OCI-LY1 (cell line): ENCODE measurements at regions not wholly inside any gene's neighbourhood (a gene's known extent, or its start where the extent isn't known, plus 50 kb on each side); places are given as distances from the start of the nearest gene placed in this dataset.
"Not testable (repeated sequence)": the region's sequence is repeated elsewhere in the genome, so short reads cannot be mapped to it uniquely, and the experiment has no call there.

ENCODE experiments used
- H2AFZ ChIP-seq: fragments of 200-600 bp; sonication (generic), shearing (Covaris generic); 2 replicates; pipeline ENCODE4 v1.6.0; 2014; ENCODE audit warnings: antibody characterized with exemption, mild to moderate bottlenecking, low read length
- H3F3A ChIP-seq: fragments of 200-600 bp; sonication (generic), shearing (Covaris generic); 2 replicates; pipeline ENCODE4 v1.6.0; 2014; ENCODE audit warnings: mild to moderate bottlenecking, antibody characterized with exemption, low read length, moderate library complexity; ENCODE audit not compliant: insufficient read depth
- H3K27ac ChIP-seq: fragments of 200-600 bp; sonication (generic); 2 replicates; pipeline ENCODE4 v1.5.1; 2014; ENCODE audit warnings: low read length, mixed run types, mild to moderate bottlenecking, low read depth; ENCODE audit not compliant: poor library complexity, severe bottlenecking
- H3K27me3 ChIP-seq: fragments of 200-600 bp; sonication (generic); 2 replicates; pipeline ENCODE4 v1.6.0; 2014; ENCODE audit warnings: antibody characterized with exemption, mild to moderate bottlenecking, low read length, moderate library complexity; ENCODE audit not compliant: insufficient read depth
- H3K36me3 ChIP-seq: fragments of 200-600 bp; sonication (generic); 2 replicates; pipeline ENCODE4 v1.6.1; 2014; ENCODE audit warnings: mild to moderate bottlenecking, antibody characterized with exemption, low read length, moderate library complexity, mixed read lengths; ENCODE audit not compliant: insufficient read depth
- H3K4me1 ChIP-seq: fragments of 200-600 bp; sonication (generic); 2 replicates; pipeline ENCODE4 v1.5.1; 2014; ENCODE audit warnings: mild to moderate bottlenecking, low read length, moderate library complexity; ENCODE audit not compliant: insufficient read depth, severe bottlenecking
- H3K4me2 ChIP-seq: fragments of 200-600 bp; sonication (generic), shearing (Covaris generic); 2 replicates; pipeline ENCODE4 v1.6.1; 2014; ENCODE audit warnings: low read length
- H3K4me3 ChIP-seq: fragments of 200-600 bp; sonication (generic); 2 replicates; pipeline ENCODE4 v1.5.1; 2014; ENCODE audit warnings: low read length, low read depth, mild to moderate bottlenecking, mixed read lengths; ENCODE audit not compliant: poor library complexity, severe bottlenecking
- H3K79me2 ChIP-seq: fragments of 200-600 bp; shearing (Covaris generic); 2 replicates; pipeline ENCODE4 v1.6.1; 2016; ENCODE audit warnings: mixed run types, low read length, mixed read lengths; ENCODE audit not compliant: insufficient read depth
- H3K9ac ChIP-seq: fragments of 200-600 bp; sonication (generic), shearing (Covaris generic); 2 replicates; pipeline ENCODE4 v1.6.1; 2014; ENCODE audit warnings: mild to moderate bottlenecking, low read length, mixed read lengths
- H3K9me2 ChIP-seq: fragments of 200-600 bp; sonication (generic), shearing (Covaris generic); 2 replicates; pipeline ENCODE4 v1.6.1; 2014; ENCODE audit warnings: low read depth, mild to moderate bottlenecking, low read length, mixed read lengths
- H3K9me3 ChIP-seq: fragments of 200-600 bp; shearing (Covaris generic); 2 replicates; pipeline ENCODE4 v1.6.1; 2014; ENCODE audit warnings: low read length, mixed read lengths
- H4K20me1 ChIP-seq: fragments of 200-600 bp; sonication (generic), shearing (Covaris generic); 2 replicates; pipeline ENCODE4 v1.6.0; 2016; ENCODE audit warnings: mild to moderate bottlenecking, low read length; ENCODE audit not compliant: insufficient read depth
- EZH2 ChIP-seq: fragments of 200-600 bp; sonication (generic), shearing (Covaris generic); IDR thresholded peaks from 2 replicates; pipeline ENCODE4 v1.8.0; 2017; ENCODE audit warnings: borderline replicate concordance, mixed run types, mild to moderate bottlenecking, antibody characterized with exemption, low read length, moderate library complexity, mixed read lengths
- TF ChIP-seq, protein P1 (sequence below): fragments of 200-600 bp; sonication (generic), shearing (Covaris generic); IDR thresholded peaks from 2 replicates; pipeline ENCODE4 v1.5.1; 2017; ENCODE audit warnings: mild to moderate bottlenecking, antibody characterized with exemption, low read length, moderate library complexity, mixed read lengths

DNA sequence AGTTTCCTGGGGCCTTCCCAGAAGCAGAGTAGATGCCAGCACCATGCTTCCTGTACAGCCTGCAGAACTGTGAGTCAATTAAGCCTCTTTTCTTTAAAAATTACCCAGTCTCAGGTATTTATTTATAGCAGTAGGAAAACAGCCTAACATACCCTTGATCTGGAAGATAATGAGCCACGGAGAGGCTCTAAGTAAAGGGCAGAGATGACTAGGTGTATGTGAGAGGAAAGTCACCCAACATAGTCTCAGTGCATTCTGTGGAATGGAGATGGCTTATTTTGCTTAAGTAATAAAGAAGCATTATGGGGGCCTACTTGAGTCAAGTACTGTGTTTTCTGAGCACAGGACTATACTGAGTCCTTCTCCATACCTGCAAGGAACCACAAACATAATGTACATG, 199.5 kb downstream of the CPEB2 start:
- Histone ChIP-seq H2AFZ (no peak overlapping the region), H3K4me2 (no peak overlapping the region), H3K9me2 (no peaks in the 10 kb centered on the region), H3K9me3 (no peaks in the 10 kb centered on the region), H3K4me1 (no peaks in the 10 kb centered on the region), H4K20me1 (no peaks in the 10 kb centered on the region), H3K27me3 (no peaks in the 10 kb centered on the region), H3K4me3 (no peak overlapping the region), H3K27ac (no peak overlapping the region), H3K9ac (no peak overlapping the region), H3K36me3 (no peaks in the 10 kb centered on the region), H3K79me2 (no peaks in the 10 kb centered on the region), H3F3A (no peaks in the 10 kb centered on the region)
- TF ChIP-seq EZH2 = no peak
- TF ChIP-seq, protein P1, sequence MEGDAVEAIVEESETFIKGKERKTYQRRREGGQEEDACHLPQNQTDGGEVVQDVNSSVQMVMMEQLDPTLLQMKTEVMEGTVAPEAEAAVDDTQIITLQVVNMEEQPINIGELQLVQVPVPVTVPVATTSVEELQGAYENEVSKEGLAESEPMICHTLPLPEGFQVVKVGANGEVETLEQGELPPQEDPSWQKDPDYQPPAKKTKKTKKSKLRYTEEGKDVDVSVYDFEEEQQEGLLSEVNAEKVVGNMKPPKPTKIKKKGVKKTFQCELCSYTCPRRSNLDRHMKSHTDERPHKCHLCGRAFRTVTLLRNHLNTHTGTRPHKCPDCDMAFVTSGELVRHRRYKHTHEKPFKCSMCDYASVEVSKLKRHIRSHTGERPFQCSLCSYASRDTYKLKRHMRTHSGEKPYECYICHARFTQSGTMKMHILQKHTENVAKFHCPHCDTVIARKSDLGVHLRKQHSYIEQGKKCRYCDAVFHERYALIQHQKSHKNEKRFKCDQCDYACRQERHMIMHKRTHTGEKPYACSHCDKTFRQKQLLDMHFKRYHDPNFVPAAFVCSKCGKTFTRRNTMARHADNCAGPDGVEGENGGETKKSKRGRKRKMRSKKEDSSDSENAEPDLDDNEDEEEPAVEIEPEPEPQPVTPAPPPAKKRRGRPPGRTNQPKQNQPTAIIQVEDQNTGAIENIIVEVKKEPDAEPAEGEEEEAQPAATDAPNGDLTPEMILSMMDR = no peak

DNA sequence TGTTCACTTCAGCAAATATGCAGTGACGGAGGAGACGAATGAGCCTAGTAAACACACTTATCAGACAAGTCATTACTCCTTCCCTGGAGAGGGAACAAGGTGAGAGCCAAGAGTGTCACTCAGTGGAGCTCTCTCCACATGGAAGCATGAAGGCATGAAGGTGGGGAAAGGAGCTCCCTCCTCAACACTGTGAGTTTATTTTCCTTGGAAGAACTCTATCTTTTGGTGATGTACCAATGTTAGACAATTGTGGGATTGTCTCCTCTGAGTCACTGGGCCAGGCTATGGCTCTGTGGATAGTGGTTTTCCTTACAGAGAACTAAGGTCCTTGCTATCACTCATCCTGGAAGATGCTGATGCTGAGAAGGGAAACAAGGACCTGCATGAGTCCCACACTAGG, 200.2 kb downstream of the CPEB2 start:
- no peak overlapping the region for H3K27ac ChIP-seq
- H3K79me2 ChIP-seq = no peaks in the 10 kb centered on the region
- H3K36me3 ChIP-seq = no peaks in the 10 kb centered on the region
- TF ChIP-seq, protein P1 = no peak
- no peak for TF ChIP-seq EZH2
- H2AFZ ChIP-seq = no peak overlapping the region
- no peak overlapping the region for H3K4me2 ChIP-seq
- no peaks in the 10 kb centered on the region for H4K20me1 ChIP-seq
- H3F3A ChIP-seq = no peaks in the 10 kb centered on the region
- H3K9me3 ChIP-seq = no peaks in the 10 kb centered on the region
- H3K4me1 ChIP-seq = no peaks in the 10 kb centered on the region
- no peaks in the 10 kb centered on the region for H3K27me3 ChIP-seq
- no peak overlapping the region for H3K9ac ChIP-seq
- H3K4me3 ChIP-seq = no peak overlapping the region
- no peaks in the 10 kb centered on the region for H3K9me2 ChIP-seq

DNA sequence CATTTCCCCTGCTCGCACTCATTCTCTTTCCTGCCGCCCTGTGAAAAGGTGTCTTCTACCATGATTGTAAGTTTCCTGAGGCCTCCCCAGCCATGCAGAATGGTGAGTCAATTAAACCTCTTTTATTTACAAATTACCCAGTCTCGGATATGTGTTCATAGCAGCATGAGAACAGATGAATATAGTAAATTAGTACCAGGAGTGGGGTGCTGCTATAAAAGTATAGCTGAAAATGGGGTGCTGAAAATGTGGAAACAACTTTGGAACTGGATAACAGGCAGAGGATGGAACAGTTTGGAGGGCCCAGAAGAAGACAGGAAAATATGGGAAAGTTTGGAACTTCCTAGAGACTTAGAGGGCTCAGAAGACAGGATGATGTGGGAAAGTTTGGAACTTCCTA, 204.2 kb downstream of the CPEB2 start:
- not testable (repeated sequence) for H2AFZ ChIP-seq, H3F3A ChIP-seq, H4K20me1 ChIP-seq, H3K4me2 ChIP-seq, H3K9me3 ChIP-seq, H3K27ac ChIP-seq, H3K4me3 ChIP-seq, H3K9ac ChIP-seq, H3K79me2 ChIP-seq, H3K4me1 ChIP-seq, H3K9me2 ChIP-seq, H3K27me3 ChIP-seq, H3K36me3 ChIP-seq

DNA sequence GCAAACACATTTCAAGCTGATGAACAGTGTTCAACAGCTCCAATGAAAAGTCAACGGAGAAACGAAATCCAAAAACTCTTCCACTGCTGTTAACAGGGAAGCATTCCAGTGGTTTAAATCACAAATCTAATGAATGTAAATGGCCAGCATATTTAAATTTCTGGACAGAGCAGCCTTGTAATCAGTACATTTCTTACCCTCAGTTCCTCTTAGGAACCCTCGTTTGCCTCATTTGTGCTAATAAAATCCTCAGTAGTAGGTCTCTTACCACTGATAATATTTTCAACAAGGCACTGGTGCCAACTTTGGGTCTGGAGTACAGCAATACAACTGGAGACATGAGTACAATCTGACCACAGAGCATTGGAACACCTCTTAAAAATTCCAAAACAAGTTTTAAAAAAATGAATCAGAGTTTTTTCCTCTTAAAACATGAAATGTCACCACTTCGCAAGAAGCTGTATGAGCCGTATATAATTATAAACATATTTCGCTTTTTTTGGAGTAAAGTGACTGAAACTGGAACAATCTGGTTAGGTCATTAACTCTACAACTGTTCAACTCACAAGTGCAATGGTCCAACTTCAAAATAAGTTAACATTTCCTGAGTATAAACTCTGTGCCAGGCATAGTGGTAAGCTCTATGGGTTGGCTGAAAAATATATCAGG, 211.2 kb downstream of the CPEB2 start:
- Histone ChIP-seq H3K36me3 (no peaks in the 10 kb centered on the region), H4K20me1 (no peaks in the 10 kb centered on the region)

More for the DNA sequence above, 211.2 kb downstream of the CPEB2 start:
- Histone ChIP-seq H3K4me3 (no peak overlapping the region), H3K9me2 (no peaks in the 10 kb centered on the region), H2AFZ (no peak overlapping the region), H3K79me2 (no peaks in the 10 kb centered on the region), H3K4me2 (no peak overlapping the region), H3K9ac (no peak overlapping the region), H3K27ac (no peak overlapping the region), H3K4me1 (no peaks in the 10 kb centered on the region), H3F3A (no peaks in the 10 kb centered on the region), H3K9me3 (no peaks in the 10 kb centered on the region), H3K27me3 (no peaks in the 10 kb centered on the region)
- no peak for TF ChIP-seq EZH2
- TF ChIP-seq, protein P1 = no peak
